ENCODE measurements at regions not wholly inside any gene's neighbourhood (a gene's known extent, or its start where the extent isn't known, plus 50 kb on each side); places are given as distances from the start of the nearest gene placed in this dataset.
"Not testable (repeated sequence)": the region's sequence is repeated elsewhere in the genome, so short reads cannot be mapped to it uniquely, and the experiment has no call there.

- DNase-seq, result no peak
Observed at GRCh38 chr14:61154641-61155040, 126.5 kb downstream of the TMEM30B start.

GRCh38 chr14:61153914-61154545 is 127.1 kb downstream of the TMEM30B start:
- no peak for DNase-seq

GRCh38 chr14:61153431-61153830 is 127.7 kb downstream of the TMEM30B start:
- DNase-seq, result no peak

- no peak for DNase-seq
Observed at GRCh38 chr14:61152851-61153364, 128.2 kb downstream of the TMEM30B start.

- DNase-seq, result no peak
Observed at GRCh38 chr14:61151251-61151650, 129.9 kb downstream of the TMEM30B start.

- no peak for DNase-seq
Observed at GRCh38 chr14:61150851-61151250, 130.3 kb downstream of the TMEM30B start.

GRCh38 chr14:61149896-61150295 is 131.2 kb downstream of the TMEM30B start:
- DNase-seq, result no peak

GRCh38 chr14:61148742-61149350 is 132.3 kb downstream of the TMEM30B start:
- DNase-seq, result no peak

- no peak for DNase-seq
Observed at GRCh38 chr14:61147831-61148549, 133.1 kb downstream of the TMEM30B start.

GRCh38 chr14:61147381-61147821 is 133.7 kb downstream of the TMEM30B start:
- DNase-seq, result no peak

GRCh38 chr14:61146899-61147298 is 134.2 kb downstream of the TMEM30B start:
- no peak for DNase-seq

GRCh38 chr14:61145903-61146481 is 135.1 kb downstream of the TMEM30B start:
- DNase-seq, result no peak

GRCh38 chr14:61145034-61145902 is 135.9 kb downstream of the TMEM30B start:
- DNase-seq, result no peak

GRCh38 chr14:61144117-61145033 is 136.8 kb downstream of the TMEM30B start:
- DNase-seq, result not testable (repeated sequence)

- DNase-seq, result no peak
Observed at GRCh38 chr14:61140872-61141271, 140.3 kb downstream of the TMEM30B start.

- no peak for DNase-seq
Observed at GRCh38 chr14:61140271-61140670, 140.9 kb downstream of the TMEM30B start.

GRCh38 chr14:61139006-61139599 is 142.0 kb downstream of the TMEM30B start:
- no peak for DNase-seq

- DNase-seq, result no peak
Observed at GRCh38 chr14:61132894-61133293, 148.2 kb downstream of the TMEM30B start.

GRCh38 chr14:61132336-61132735 is 148.8 kb downstream of the TMEM30B start:
- no peak for DNase-seq

GRCh38 chr14:61130512-61131260 is 149.6 kb downstream of the SLC38A6 start:
- no peak for DNase-seq

Data from stimulated activated CD4-positive, alpha-beta T cell treated with anti-CD3 and anti-CD28 coated beads, Interleukin-2, amount 100 ng/mL, for 48 hours (primary cell).